ENCODE measurements at regions not wholly inside any gene's neighbourhood (a gene's known extent, or its start where the extent isn't known, plus 50 kb on each side); places are given as distances from the start of the nearest gene placed in this dataset.
"Not testable (repeated sequence)": the region's sequence is repeated elsewhere in the genome, so short reads cannot be mapped to it uniquely, and the experiment has no call there.

GRCh38 chr18:60249388-60249787, 123.2 kb downstream of the MC4R start:
- no peak overlapping the region for H3K4me3 ChIP-seq (ENCODE audit: low read depth, low read length)
- ChIA-PET CTCF (no interaction called here), POLR2A (no interaction called here)
- DNase-seq (ENCODE audit: low read depth), result no peak
- no peak for TF ChIP-seq CTCF (IDR thresholded peaks at IDR 0.05; ENCODE audit: insufficient read depth, low read depth, low read length)
- H3K27me3 ChIP-seq (ENCODE audit: control insufficient read depth, insufficient read depth, low read length), result no peaks in the 10 kb centered on the region; the same call in 1 of the 2 replicates
- H3K36me3 ChIP-seq (ENCODE audit: control insufficient read depth, insufficient read depth, low read length), result no peaks in the 10 kb centered on the region

GRCh38 chr18:60248336-60249330, 123.9 kb downstream of the MC4R start:
- CTCF ChIA-PET, result no interaction called here
- no peak for TF ChIP-seq CTCF (IDR thresholded peaks at IDR 0.05; ENCODE audit: insufficient read depth, low read depth, low read length)
- DNase-seq (ENCODE audit: low read depth), result no peak

GRCh38 chr18:60247103-60247502, 125.5 kb downstream of the MC4R start:
- POLR2A ChIA-PET, result no interaction called here
- no peaks in the 10 kb centered on the region; the same call in 1 of the 2 replicates for H3K27me3 ChIP-seq (ENCODE audit: control insufficient read depth, insufficient read depth, low read length)
- TF ChIP-seq CTCF (IDR thresholded peaks at IDR 0.05; ENCODE audit: insufficient read depth, low read depth, low read length), result no peak
- CTCF ChIA-PET, result no interaction called here
- H3K4me3 ChIP-seq (ENCODE audit: low read depth, low read length), result no peak overlapping the region
- DNase-seq (ENCODE audit: low read depth), result no peak
- no peaks in the 10 kb centered on the region for H3K36me3 ChIP-seq (ENCODE audit: control insufficient read depth, insufficient read depth, low read length)

More at GRCh38 chr18:60248336-60249330, 123.9 kb downstream of the MC4R start:
- H3K4me3 ChIP-seq (ENCODE audit: low read depth, low read length), result no peak overlapping the region
- no peaks in the 10 kb centered on the region for H3K36me3 ChIP-seq (ENCODE audit: control insufficient read depth, insufficient read depth, low read length)
- H3K27me3 ChIP-seq (ENCODE audit: control insufficient read depth, insufficient read depth, low read length), result no peaks in the 10 kb centered on the region; the same call in 1 of the 2 replicates
- POLR2A ChIA-PET, result no interaction called here

GRCh38 chr18:60246606-60247005, 126.0 kb downstream of the MC4R start:
- no peak for DNase-seq (ENCODE audit: low read depth)
- no peak for TF ChIP-seq CTCF (IDR thresholded peaks at IDR 0.05; ENCODE audit: insufficient read depth, low read depth, low read length)
- no peaks in the 10 kb centered on the region; the same call in 1 of the 2 replicates for H3K27me3 ChIP-seq (ENCODE audit: control insufficient read depth, insufficient read depth, low read length)
- CTCF ChIA-PET, result no interaction called here
- H3K36me3 ChIP-seq (ENCODE audit: control insufficient read depth, insufficient read depth, low read length), result no peaks in the 10 kb centered on the region
- POLR2A ChIA-PET, result no interaction called here
- no peak overlapping the region for H3K4me3 ChIP-seq (ENCODE audit: low read depth, low read length)

- POLR2A ChIA-PET, result no interaction called here
- CTCF ChIA-PET, result interaction anchor here (1.5 kb wide), 1 partner anchor 16 kb away, joined by 3 read pairs; no protein-coding TSS in a partner anchor
- Histone ChIP-seq H3K27me3 (ENCODE audit: control insufficient read depth, insufficient read depth, low read length) (no peaks in the 10 kb centered on the region; the same call in 1 of the 2 replicates), H3K36me3 (ENCODE audit: control insufficient read depth, insufficient read depth, low read length) (no peaks in the 10 kb centered on the region), H3K4me3 (ENCODE audit: low read depth, low read length) (no peak overlapping the region)
- DNase-seq (ENCODE audit: low read depth), result no peak
- no peak for TF ChIP-seq CTCF (IDR thresholded peaks at IDR 0.05; ENCODE audit: insufficient read depth, low read depth, low read length)
These were observed 127.5 kb downstream of the MC4R start for GRCh38 chr18:60245096-60245495.

GRCh38 chr18:60239024-60239710, 133.4 kb downstream of the MC4R start:
- H3K36me3 ChIP-seq (ENCODE audit: control insufficient read depth, insufficient read depth, low read length); POLR2A ChIA-PET; CTCF ChIA-PET; H3K27me3 ChIP-seq (ENCODE audit: control insufficient read depth, insufficient read depth, low read length); DNase-seq (ENCODE audit: low read depth); H3K4me3 ChIP-seq (ENCODE audit: low read depth, low read length): not testable (repeated sequence)

Measured in BJ (cell line).